ENCODE measurements at regions not wholly inside any gene's neighbourhood (a gene's known extent, or its start where the extent isn't known, plus 50 kb on each side); places are given as distances from the start of the nearest gene placed in this dataset.
"Not testable (repeated sequence)": the region's sequence is repeated elsewhere in the genome, so short reads cannot be mapped to it uniquely, and the experiment has no call there.

DNA sequence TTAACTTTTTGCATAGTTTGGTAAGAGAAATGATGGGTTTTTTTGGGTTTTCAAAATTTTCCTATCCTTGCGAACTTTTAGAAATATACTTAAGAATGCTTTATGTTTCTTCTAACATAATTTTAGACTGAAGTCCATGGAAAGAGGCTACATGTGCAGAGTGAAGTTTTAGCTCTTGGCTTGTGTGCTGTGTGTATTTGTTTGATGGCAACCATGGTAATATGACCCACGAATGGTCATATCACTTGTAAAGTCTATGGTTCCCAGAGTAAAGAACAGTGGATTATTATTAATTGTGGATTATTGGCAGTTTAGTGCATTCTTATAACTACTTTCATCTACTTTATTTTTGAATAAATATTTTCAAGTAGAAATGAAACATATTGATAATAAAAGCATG lies 124.0 kb upstream of the GOLGA6L4 start:
- no peak overlapping the region for H3K4me3 Mint-ChIP-seq
- no peaks in the 10 kb centered on the region for H3K9me3 Mint-ChIP-seq
- no peak for DNase-seq (ENCODE audit: extremely low spot score, unreplicated experiment)
- TF ChIP-seq, protein P1, sequence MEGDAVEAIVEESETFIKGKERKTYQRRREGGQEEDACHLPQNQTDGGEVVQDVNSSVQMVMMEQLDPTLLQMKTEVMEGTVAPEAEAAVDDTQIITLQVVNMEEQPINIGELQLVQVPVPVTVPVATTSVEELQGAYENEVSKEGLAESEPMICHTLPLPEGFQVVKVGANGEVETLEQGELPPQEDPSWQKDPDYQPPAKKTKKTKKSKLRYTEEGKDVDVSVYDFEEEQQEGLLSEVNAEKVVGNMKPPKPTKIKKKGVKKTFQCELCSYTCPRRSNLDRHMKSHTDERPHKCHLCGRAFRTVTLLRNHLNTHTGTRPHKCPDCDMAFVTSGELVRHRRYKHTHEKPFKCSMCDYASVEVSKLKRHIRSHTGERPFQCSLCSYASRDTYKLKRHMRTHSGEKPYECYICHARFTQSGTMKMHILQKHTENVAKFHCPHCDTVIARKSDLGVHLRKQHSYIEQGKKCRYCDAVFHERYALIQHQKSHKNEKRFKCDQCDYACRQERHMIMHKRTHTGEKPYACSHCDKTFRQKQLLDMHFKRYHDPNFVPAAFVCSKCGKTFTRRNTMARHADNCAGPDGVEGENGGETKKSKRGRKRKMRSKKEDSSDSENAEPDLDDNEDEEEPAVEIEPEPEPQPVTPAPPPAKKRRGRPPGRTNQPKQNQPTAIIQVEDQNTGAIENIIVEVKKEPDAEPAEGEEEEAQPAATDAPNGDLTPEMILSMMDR (conservative IDR thresholded peaks at IDR 0.05): no peak
- H3K36me3 Mint-ChIP-seq: no peaks in the 10 kb centered on the region
- H3K27me3 Mint-ChIP-seq: no peaks in the 10 kb centered on the region
- no peak overlapping the region for H3K27ac Mint-ChIP-seq
- peaks cover 6% of the 10 kb centered on the region for H3K4me1 Mint-ChIP-seq (ENCODE audit: unreplicated experiment)

DNA sequence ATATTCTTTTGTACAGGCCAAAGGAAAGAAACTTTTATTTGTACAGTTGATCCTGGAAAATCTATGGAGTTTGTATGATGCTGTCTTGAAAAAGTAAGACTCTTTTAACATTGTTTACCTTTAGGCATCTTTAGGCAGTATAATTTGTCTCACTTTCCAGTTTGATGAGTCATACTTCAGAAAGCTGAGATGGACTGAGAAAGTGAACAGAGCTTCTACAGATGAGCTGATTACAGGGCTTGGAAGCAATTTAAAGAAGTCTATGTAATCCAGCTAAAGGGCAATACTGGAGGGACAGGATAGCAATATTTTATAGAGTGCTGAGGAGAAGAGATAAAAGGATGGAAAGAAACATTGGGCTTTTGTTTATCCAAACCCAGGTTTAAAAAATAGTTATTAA lies 123.5 kb upstream of the GOLGA6L4 start:
- no peak overlapping the region for H3K4me3 Mint-ChIP-seq
- peaks cover 6% of the 10 kb centered on the region for H3K4me1 Mint-ChIP-seq (ENCODE audit: unreplicated experiment)
- H3K9me3 Mint-ChIP-seq: no peaks in the 10 kb centered on the region
- H3K27me3 Mint-ChIP-seq: no peaks in the 10 kb centered on the region
- H3K27ac Mint-ChIP-seq: no peak overlapping the region
- no peak for DNase-seq (ENCODE audit: extremely low spot score, unreplicated experiment)
- H3K36me3 Mint-ChIP-seq: no peaks in the 10 kb centered on the region
- TF ChIP-seq, protein P1 (conservative IDR thresholded peaks at IDR 0.05): no peak

DNA sequence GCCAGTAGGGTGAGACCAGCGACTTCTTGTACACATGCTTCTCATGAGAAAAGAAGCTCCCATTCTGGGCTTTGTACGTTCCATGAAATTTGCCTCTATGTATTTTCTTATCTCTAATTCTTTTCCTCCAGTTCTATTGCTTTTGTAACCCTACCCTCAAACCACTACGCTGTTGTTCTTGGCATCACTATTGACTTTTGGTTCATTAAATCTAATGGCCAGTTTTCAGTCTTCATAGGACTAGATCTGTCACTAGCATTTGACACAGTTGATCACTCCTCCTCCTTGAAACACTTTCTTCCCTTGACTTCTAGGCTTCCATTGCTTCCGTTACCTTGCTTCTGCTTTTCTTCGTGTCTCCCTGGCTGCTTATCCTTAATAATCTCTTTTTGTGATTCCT lies 121.7 kb upstream of the GOLGA6L4 start:
- Mint-ChIP-seq H3K27me3 (no peaks in the 10 kb centered on the region), H3K36me3 (no peaks in the 10 kb centered on the region), H3K4me3 (no peak overlapping the region), H3K4me1 (ENCODE audit: unreplicated experiment) (peaks cover 6% of the 10 kb centered on the region), H3K9me3 (no peaks in the 10 kb centered on the region), H3K27ac (no peak overlapping the region)
- DNase-seq (ENCODE audit: extremely low spot score, unreplicated experiment): no peak
- TF ChIP-seq, protein P1 (conservative IDR thresholded peaks at IDR 0.05): no peak

DNA sequence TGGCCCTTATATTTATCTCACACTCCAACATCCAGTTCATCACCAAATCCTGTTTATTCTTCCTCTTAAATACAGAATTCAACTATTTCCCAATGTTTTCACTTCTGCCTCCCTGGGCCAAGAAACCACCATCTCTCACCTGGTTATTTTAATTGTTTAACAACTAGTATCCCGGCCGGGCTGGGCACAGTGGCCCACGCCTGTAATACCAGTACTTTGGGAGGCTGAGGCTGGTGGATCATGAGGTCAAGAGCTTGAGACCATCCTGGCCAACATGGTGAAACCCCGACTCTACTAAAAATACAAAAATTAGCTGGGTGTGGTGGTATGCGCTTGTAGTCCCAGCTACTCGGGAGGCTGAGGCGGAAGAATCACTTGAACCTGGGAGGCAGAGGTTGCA lies 120.9 kb upstream of the GOLGA6L4 start:
- not testable (repeated sequence) for H3K27me3 Mint-ChIP-seq; H3K9me3 Mint-ChIP-seq; H3K36me3 Mint-ChIP-seq; H3K27ac Mint-ChIP-seq; H3K4me1 Mint-ChIP-seq (ENCODE audit: unreplicated experiment); H3K4me3 Mint-ChIP-seq; DNase-seq (ENCODE audit: extremely low spot score, unreplicated experiment)

DNA sequence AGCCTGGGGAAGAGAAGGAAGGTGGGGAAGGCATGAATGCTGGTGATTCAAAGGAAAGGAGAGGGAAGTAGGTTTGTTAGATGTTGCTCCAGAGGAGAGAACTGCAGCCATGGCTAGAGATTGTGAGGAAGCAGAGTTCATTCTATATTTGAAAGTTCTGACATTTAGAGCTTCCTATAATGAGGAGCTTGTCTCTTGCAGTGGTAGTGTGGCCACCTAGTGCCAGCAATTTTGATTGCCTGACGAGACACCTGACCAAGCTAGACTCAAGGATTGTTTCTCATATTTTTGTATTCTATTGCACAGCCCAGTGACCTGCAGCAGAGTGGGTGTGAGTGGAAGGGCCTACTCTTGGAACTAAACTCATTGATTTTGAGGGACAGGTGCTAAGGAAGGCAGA lies 116.2 kb upstream of the GOLGA6L4 start:
- not testable (repeated sequence) for H3K36me3 Mint-ChIP-seq; DNase-seq (ENCODE audit: extremely low spot score, unreplicated experiment); H3K9me3 Mint-ChIP-seq; H3K27ac Mint-ChIP-seq; H3K4me1 Mint-ChIP-seq (ENCODE audit: unreplicated experiment); H3K27me3 Mint-ChIP-seq; H3K4me3 Mint-ChIP-seq

DNA sequence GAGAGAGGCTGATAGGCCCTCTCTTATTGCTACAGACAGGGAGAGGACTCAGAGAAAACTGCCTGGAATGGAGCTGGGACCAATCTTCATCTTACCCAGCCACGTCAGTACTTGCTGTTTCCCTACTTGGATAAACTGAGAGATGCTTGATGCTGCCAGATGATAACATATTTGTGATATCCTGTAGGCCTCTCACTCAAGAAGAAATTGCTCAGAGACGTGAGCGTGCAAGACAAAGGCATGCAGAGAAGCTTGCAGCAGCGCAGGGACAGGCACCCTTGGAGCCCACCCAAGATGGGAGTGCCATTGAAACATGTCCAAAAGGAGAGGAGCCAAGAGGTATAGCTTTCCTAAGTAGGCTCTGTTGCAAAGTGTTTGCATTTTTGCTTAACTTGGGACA lies 114.7 kb upstream of the GOLGA6L4 start:
- H3K4me3 Mint-ChIP-seq; DNase-seq (ENCODE audit: extremely low spot score, unreplicated experiment); H3K27ac Mint-ChIP-seq; H3K4me1 Mint-ChIP-seq (ENCODE audit: unreplicated experiment); H3K9me3 Mint-ChIP-seq; H3K27me3 Mint-ChIP-seq; H3K36me3 Mint-ChIP-seq: not testable (repeated sequence)

DNA sequence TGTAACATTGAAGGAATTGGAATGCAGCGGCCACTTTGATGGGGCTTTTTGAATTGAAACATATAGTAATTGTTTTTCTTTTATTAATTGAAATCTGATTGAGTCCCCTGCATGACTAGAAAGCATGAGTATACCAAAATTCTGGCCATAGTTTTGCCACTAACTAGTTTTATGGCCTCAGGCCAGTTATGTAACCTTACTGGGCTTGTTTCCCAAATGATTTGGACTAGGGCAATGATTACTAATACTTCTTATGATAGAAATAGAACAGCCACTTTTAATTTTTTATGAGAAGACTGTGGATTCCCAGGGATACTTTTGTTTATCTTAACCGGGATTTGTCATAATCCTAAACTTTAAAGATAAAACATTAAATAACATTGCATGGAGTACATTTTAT lies 106.9 kb upstream of the GOLGA6L4 start:
- H3K36me3 Mint-ChIP-seq: not testable (repeated sequence)

DNA sequence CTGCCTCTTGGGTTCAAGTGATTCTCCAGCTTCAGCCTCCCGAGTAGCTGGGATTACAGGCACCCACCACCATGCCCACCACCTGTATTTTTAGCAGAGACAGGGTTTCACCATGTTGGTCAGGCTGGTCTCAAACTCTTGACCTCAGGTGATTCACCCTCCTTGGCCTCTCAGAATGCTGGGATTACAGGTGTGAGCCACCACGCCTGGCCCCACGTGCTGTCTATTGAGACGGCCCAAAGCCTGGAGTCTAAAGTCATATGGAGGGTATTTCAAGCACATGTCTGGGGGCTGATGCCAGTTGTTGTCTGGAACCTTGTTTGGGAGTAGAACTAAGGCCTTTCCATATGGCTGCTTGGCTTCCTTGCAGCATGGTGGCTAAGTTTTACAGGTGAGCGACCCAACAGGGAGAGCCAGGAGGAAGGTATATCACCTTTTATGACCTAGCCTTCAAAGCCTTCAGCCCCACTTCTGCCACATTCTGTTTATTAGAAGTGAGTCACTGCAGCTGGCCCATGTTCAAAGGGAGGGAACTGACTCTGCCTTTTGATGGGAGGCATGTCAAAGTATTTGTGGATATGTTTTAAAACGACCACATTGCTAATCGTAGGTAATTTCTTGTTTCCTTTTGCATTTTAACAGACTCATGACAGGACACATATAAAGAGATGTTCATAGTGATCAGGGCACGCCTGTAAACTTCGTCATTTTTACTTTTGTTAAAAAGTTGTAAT lies 105.3 kb upstream of the GOLGA6L4 start:
- not testable (repeated sequence) for H3K27me3 Mint-ChIP-seq; H3K4me1 Mint-ChIP-seq (ENCODE audit: unreplicated experiment); H3K36me3 Mint-ChIP-seq; DNase-seq (ENCODE audit: extremely low spot score, unreplicated experiment); H3K9me3 Mint-ChIP-seq; H3K4me3 Mint-ChIP-seq; H3K27ac Mint-ChIP-seq

More for the DNA sequence above, 106.9 kb upstream of the GOLGA6L4 start:
- not testable (repeated sequence) for DNase-seq (ENCODE audit: extremely low spot score, unreplicated experiment); H3K9me3 Mint-ChIP-seq; H3K4me1 Mint-ChIP-seq (ENCODE audit: unreplicated experiment); H3K27me3 Mint-ChIP-seq; H3K27ac Mint-ChIP-seq; H3K4me3 Mint-ChIP-seq

DNA sequence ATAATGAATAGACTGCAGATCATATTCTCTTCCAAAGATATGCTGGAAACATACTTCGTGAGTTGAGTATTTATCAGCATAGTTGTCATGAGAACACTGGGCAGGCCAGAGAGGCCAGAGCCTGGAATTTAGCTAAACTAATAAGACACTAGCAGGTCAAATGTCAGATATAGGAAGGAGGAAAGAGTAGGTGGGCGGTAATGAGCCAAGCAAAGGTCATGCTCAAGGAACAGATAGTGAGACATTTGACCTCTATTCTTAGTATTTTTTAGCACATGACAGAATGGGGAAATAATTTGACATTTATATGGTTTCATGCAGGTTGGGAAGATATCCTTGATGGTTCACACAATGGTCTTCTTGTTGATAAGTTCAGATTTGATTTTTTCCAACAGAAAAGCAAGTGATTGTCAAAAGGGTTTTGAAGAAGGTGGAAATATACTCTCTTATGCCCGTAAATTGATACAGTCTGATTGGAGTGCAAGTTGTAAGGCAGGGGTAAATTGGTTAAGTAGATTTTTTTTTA lies 99.6 kb upstream of the GOLGA6L4 start:
- not testable (repeated sequence) for H3K27ac Mint-ChIP-seq; H3K27me3 Mint-ChIP-seq; H3K36me3 Mint-ChIP-seq; H3K9me3 Mint-ChIP-seq; DNase-seq (ENCODE audit: extremely low spot score, unreplicated experiment); H3K4me1 Mint-ChIP-seq (ENCODE audit: unreplicated experiment); H3K4me3 Mint-ChIP-seq

All from type B pancreatic cell (in vitro differentiated cells).